Activated CD4-positive, alpha-beta T cell treated with anti-CD3 and anti-CD28 coated beads, Interleukin-10, Interleukin-2, amounts not matched to agents 100 ng/mL and 50 ng/mL, durations not matched to agents 16 hours and 8 hours (primary cell): ENCODE measurements at regions not wholly inside any gene's neighbourhood (a gene's known extent, or its start where the extent isn't known, plus 50 kb on each side); places are given as distances from the start of the nearest gene placed in this dataset.

Experiments used
- DNase-seq: peaks from one replicate; pipeline ENCODE4 v3.0.0-alpha.2; 2020

DNA sequence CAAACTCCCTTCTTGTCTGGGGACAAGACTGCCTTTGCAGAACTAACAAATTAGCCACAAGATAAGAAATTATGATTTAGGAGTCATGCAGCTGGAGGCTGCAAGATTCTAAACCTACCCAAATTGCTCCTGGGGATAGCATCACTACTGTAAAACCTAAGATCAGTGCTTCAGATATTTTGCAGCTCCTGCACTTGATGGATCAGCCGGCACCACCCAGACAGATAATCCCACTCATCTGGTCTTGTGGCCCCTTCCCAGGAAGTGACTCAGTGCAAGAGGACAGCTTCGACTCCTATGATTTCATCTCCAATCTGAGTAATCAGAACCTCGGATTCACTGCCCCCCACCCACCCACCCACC, 181.9 kb downstream of the AKR1D1 start:
- no peak for DNase-seq

DNA sequence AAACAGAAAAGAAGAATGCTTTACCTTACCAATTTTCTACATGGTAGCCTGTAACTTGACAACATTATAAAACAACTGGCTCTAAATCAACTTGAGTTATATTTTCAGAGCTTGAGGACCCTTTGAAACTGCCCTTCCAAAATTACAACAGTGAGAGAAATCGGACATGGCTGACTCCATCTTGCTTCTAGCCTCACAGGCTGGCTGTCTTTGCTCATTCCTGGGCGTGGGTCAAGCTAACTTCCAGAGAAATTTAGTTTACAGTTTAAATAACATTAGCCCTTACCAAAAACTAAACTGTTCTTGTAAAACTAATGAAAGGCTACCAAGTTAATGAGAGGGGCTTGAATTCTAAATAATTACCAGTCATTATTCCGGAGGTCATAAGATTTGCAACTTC, 183.4 kb downstream of the AKR1D1 start:
- no peak for DNase-seq

DNA sequence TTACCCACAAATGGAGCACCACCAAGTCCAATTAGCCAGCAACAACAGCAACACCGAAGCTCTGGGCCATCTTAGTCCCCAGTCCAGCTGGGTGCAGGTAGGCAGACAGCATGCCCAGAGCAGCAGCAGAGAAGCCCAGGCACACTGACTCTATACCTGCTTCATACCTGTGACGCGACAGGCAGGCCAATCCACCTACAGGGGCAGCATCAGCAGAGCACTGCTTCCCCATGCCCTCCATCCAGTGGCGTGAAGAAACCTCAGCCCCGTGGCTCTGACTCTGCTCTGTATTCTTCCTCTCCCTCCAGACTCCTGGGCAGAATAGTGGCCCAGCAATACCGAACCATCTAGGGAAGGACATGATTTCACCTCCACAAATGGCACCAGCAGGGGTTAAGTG, 191.7 kb downstream of the AKR1D1 start:
- no peak for DNase-seq

DNA sequence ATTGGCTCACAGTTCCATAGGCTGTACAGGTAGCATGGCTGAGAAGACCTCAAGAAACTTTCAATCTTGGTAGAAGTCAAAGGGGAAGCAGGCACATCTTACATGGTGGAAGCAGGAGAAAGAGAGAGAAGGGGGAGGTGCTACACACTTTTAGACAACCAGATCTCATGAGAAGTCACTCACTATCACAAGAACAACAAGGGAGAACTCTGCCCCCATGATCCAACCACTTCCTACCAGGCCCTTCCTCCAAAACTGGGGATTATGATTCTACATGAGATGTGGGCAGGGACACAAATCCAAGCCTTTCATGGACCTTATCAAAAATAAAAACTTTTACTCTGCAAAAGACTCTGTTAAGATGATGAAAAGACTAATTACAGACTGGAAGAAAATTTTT, 183.2 kb upstream of the TRIM24 start:
- DNase-seq: no peak

DNA sequence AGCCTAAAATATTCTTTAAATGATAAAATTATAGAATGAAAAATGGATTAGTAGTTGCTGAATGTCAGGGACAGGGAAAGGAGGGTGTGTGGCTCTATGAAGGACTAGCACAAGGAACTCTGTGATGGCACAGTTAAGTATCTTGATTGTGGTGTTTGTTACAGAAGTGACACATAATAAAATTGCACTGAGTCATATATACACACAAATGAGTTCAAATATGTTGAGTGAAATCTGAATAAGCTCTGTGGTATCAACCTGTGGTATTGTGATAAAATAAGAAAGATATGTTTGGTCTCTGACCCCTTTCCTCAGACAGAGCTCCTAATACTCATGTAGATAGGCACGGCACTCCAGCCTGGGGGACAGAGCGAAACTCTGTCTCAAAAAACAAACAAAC, 181.5 kb upstream of the TRIM24 start:
- DNase-seq: peak; percentile 2

DNA sequence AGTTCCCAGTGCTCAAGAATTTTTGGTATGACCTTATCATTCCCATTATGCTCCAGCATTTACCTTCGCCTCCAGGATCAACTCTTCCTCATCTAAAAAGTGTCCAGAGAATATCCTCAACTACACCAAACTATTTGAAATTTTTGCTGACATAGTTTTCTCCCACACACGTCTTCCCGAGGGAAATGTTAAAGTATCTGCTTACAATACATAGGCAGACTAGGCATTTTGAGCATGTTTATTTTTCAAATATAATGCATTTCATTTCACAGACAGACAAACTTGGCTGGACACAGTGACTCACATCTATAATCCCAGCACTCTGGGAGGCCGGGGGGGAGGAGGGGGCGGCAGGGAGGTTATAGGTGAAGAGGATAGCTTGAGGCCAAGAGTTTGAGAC, 177.1 kb upstream of the TRIM24 start:
- no peak for DNase-seq

DNA sequence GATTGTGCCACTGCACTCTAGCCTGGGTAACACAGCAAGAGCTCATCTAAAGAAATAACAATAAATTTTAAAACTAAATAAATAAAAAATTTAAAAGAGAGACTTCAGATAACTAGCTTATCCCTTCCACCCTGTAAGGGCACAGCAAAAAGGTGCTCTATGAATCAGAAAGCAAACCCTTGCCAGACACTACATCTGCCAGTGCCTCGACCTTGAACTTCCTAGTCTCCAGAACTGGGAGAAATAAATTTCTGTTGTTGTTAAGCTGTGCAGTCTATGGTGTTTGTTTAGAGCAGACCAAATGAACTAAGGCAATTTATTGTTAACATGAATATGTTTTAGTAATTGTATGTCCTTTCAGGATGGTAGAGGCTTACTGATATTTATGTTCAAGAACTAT, 174.9 kb upstream of the TRIM24 start:
- DNase-seq: no peak

DNA sequence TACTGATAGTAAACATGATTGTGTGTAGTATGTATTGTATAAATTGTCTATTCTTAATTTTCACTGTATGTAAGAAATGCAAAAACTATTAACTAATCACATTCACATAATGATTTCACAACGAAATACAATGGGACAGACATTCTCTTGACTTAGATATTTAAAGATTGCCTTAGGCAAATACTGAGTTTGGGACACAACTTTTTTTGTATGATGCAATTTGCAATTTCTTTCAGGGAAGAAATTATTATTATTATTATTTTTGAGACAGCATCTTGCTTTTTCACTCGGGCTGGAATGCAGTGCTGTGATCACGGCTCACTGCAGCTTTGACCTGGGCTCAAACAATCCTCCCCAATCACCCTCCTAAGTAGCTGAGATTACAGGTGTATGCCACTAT, 173.2 kb upstream of the TRIM24 start:
- no peak for DNase-seq

DNA sequence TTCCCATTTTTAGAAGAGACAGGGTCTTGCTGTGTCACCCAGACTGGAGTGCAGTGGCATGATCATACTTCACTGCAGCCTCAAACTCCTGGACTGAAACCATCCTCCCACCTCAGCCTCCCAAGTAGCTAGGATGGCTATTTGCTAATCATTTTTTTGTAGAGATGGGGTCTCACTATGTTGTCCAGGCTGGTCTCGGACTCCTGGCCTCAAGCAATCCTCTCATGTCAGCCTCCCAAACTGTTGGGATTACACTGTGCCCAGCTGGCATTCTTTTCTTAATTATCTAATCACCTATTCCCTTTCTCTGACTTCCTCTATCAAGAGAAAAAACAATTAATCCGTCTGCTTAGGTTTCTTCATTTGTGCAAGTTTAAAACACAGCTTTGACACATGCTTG, 172.5 kb upstream of the TRIM24 start:
- DNase-seq: no peak

DNA sequence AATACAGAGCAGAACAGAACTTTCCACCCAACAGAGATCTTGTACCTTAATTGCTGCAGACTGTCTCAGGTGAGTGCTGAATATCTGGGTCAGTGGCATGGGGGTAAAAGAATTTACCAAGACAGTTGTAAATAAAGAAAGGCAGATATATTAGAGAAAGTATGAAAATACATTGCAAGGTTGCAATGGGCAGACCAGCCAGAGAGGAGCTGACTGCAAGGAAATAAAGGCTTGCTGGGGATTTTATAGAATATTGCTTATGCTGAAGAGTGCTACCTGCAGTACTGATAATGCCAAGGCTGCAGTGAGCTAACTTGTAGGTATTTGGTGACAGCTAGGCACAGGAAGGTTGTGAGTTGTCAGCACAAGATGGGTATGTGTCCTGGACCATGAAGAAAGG, 171.0 kb upstream of the TRIM24 start:
- DNase-seq: no peak

DNA sequence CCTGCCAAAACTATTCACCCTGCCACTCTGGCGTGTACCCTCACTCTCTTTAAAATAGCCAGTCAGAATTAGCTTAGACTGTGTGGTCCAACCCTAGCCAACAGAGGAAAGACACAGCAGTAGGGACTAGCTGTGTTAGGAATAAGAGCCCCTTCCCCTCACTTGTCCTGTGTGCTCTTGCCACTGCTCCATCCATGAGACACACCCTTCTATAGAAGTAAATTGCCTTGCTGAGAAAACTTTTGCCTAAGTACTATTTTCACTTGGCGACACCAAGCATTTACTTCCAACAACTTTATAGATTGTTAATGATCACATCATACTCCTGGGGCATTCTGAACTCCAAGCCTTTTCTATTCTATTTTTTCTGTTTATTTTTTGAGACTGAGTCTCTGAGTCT, 170.2 kb upstream of the TRIM24 start:
- DNase-seq: no peak

DNA sequence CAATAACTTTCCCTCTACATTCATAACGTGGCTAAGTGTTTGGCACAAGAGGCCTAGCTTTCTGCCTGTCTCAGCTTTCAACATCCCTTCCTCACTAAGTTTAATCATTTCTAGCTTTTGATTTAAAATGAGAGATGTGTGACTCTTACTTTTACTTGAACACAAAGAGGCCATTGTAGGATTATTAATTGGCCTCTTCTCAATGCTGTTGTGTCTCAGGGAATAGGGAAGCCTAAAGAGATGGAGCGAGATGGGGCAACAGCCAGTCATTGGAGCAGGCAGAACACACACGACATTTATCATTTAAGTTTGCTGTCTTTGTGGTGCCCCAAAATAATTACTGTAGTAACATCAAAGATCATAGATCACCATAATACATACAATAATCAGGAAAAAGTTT, 167.1 kb upstream of the TRIM24 start:
- DNase-seq: no peak

DNA sequence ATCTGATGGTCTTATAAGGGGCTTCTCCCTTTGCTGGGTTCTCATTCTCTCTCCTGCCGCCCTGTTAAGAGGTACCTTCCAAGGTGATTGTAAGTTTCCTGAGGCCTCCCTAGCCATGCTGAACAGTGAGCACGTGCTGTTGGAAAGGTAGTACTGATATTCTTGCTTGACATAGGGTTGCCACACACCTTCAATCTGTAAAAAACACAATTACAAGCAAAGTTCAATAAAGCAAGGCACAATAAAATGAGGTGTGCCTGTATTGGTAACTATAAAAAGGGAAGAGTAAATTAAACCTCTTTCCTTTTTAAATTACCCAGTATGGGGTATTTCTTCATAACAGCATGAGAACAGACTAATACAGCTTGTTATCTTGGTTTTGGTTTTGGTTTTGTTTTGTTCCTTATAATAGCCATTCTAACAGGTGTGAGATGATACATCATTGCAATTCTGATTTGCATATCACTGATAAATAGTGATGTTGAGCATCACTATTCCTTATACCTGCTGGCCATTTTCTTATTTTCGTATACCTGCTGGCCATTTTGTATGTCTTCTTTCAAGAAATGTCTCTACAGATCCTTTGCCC, 164.9 kb upstream of the TRIM24 start:
- DNase-seq: no peak

DNA sequence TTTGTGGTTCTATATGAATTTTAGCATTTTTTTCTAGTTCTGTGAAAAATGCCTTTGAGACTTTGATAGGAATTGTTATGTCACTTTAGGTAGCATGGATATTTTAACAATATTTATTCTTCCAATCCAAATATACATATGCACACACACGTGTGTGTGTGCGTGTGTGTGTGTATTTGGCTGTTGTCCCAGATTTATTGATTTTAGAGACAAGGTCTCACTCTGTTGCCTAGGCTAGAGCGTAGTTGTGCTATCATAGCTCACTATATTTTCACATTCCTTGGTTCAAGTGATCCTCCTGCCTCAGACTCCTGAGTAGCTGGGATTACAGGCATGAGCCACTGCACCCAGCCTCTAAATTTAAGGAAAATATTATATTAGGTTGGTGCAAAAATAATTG, 162.5 kb upstream of the TRIM24 start:
- no peak for DNase-seq

DNA sequence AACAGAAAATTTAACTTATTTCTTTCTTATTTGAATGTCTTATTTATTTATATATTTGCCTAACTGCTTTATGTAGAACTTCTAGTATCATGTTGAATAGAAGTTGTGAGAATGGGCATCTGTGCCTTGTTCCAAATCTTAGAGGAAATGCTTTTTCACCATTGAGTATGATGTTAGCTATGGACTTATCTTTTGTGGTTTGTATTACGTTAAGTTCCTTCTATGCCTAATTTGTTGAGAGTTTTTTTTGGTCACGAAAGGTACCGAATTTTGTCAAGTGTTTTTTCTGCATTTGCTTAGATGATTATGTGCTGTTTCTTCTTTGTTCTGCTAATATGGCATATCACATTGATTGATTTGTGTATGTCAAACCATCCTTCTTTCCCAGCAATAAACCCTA, 161.0 kb upstream of the TRIM24 start:
- no peak for DNase-seq

DNA sequence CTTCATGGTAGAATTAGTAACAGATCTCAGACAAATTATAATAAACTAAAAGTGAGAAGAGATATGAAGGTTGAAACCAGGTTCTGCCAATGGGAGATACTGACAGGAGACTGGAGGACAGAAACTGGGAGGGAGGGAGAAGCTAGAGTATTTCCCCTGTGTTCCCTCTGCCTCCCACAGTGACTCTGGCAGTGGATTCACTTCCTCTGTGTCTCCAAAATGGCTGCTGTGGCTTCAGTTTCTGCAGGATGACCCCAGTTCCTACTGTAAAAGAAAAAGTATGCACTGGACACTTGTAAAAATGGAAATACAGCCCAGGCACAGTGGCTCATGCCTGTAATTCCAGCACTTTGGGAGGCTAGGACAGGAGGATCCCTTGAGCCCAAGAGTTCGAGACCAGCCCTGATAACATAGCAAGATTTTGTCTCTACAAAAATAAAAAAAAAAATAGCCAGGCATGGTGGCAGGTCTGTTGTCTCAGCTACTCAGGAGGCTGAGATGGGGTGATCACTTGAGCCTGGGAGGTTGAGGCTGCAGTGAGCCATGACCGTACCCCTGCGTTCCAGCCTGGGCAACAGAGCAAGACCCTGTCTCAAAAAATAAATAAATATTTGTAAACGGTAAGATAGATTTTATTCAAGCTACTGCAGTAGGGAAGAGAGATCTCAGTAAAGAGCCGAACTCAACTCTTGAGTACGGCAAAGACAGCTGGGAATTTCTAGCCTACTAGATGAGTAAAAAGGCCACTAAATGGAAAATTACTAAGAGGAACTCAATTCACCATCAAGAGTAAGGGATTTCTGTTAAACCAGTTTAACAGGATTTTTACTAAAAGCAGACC, 156.6 kb upstream of the TRIM24 start:
- no peak for DNase-seq

DNA sequence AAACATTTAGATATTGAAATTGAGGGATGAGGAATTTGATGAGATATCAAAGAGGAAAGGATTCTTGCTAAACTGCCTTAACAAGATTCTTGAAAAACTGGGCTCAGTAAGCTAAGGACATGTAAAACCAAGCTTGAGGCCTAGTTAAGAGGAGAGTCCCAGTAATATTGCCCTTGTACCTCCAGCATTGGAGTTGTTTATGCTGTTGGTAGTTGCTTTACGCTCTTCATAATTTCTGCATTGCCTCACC, 156.1 kb upstream of the TRIM24 start:
- DNase-seq: no peak

DNA sequence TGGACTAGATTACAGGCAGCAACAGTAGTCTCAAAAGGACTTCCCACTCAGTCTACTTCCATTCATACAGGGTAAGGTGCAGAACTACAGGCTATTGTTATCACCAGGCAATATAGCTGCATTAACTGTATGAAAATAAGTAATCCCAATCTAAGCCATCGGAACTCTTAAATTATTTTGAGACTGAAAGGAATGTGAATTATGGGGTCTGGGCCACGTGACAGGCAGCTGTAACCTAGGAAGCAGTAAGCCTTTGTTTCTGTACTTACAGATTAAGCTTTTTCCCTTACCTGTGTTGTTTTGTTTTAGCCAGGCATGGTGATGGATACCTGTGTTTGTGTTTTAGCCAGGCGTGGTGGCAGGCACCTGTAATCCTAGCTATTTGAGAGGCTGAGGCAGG, 152.4 kb upstream of the TRIM24 start:
- DNase-seq: no peak

DNA sequence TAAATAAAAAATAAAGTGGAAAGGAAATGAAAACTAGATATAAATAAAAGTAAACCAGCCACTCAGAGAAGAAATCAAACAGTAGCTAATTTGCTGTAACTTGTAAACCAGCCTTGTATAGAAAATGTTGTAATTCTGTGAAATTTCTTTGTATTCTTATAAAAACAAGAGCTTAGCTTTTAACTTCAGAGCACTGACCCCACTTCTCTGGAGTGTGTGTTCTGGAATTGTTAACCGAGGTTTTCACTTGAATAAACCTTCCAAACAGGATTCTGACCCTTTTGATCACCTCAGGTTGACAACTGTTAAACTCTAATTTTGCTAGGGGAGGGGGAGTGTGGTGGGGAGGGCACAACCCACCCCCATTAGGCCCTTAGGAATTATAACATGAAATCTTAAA, 151.9 kb upstream of the TRIM24 start:
- DNase-seq: no peak

DNA sequence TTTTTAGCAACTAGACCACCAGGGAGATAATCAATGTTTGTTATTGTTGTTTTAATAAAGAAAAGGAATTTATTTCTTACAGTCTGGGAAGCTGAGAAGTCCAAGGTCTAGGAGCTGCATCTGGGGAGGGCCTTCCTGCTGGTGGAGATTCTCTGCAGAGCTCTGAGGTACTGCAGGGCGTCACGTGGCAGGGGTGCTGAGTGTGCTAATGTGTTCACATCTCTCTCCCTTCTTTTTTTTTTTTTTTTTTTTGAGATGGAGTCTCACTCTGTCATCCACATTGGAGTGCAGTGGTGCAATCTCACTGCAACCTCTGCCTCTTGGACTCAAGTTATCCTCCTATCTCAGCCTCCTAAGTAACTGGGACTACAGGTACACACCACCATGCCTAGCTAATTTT, 150.9 kb upstream of the TRIM24 start:
- no peak for DNase-seq

DNA sequence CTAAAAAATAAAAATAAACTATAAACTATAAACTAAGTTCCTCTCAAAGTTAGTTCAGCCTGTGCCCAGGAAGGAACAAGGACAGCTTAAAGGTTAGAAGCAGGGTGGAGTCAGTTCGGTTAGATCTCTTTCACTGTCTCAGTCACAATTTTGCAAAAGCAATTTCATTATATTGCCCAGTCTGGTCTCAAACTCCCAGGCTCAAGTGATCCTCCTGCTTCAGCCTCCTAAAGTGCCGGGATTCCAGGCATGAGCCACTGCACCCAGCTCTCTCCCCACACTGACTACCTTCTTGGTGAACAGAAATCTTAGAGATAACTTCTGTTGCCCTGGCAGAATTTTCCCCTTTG, 146.3 kb upstream of the TRIM24 start:
- DNase-seq: no peak

DNA sequence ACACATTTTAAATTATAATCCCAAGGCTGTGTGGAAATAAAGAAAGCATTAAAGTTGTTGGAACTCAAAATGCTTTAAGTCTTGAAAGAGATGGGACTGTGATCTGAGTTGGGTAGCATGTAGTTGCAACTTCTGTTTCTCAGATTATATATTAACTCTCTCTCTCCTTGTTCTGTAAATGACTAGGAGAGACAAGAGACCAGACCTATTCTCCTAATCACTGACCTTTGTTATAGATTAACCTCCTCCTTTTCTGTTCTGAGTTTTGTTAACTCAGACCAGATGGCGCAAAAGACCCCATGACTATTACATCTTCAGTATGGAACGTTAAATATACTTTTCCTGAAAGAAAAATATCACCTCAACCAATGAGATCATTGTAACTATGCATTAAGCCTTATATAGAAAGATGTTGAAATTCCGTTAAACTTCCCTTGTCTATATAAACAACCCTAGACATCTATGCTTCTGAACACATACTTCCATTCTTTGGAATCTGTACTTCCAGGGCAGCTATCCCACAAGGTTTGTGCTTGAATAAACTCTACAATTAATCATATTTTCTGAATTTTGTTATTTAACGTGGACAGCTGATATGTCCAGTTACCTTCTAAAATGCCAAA, 143.5 kb upstream of the TRIM24 start:
- DNase-seq: no peak

DNA sequence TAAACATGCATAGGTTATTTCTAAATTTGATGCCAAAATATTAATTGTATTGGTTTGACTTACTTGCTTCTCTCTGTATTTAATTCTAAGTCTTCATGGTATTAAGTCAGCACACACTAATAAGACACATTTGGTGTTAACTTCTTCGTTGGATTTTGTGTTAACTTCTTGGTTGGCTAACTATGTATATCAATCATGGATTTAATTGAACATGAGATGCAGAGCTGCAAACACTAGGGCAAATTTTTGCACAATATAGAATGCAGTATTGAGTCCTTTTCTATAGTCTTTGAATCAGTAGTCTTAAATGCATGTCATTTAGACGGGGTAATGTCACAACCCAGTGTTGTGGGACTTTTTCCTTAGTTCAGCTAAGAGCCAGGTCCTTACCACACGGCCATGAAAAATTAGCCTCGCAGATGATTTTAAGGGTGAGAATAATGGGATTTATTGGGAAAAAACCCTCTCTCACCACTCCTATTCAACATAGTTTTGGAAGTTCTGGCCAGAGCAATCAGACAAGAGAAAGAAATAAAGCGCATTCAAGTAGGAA, 142.9 kb upstream of the TRIM24 start:
- no peak for DNase-seq

DNA sequence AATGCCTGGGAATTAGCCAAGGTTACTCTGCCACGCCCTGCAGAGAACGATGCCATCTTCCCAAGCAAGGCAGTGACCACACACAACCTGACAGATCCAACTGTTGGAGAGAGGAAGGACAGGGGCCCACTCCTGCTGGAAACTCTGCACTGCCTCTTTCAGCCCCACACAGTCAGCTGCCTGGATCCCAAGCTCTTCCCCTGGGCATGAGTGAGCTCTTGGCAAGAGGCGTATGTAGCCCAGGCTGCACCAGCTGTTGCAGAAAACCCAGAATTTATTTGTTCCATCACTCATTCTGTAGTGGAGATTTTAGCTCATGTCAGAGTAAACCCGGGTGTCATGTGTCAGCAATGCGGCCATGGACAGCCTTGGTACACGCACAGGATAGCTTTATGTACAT, 135.1 kb upstream of the TRIM24 start:
- DNase-seq: no peak

DNA sequence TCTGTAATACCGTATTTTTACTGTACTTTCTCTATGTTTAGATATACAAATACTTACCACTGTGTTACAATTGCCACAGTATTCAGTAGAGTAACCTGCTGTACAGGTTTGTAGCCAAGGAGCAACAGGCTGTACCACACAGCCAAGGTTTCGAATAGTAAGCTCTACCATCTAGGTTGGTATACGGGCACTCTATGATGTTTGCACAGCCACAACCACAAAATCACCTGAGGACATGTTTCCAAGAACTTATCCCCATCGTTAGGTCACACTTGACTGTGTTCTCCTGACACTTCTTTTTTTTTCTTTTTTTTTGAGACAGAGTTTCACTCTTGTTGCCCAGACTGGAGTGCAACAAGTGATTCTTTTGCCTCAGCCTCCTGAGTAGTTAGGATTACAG, 134.6 kb upstream of the TRIM24 start:
- DNase-seq: no peak
